ENCODE measurements at regions not wholly inside any gene's neighbourhood (a gene's known extent, or its start where the extent isn't known, plus 50 kb on each side); places are given as distances from the start of the nearest gene placed in this dataset.

- TF ChIP-seq, protein P1, sequence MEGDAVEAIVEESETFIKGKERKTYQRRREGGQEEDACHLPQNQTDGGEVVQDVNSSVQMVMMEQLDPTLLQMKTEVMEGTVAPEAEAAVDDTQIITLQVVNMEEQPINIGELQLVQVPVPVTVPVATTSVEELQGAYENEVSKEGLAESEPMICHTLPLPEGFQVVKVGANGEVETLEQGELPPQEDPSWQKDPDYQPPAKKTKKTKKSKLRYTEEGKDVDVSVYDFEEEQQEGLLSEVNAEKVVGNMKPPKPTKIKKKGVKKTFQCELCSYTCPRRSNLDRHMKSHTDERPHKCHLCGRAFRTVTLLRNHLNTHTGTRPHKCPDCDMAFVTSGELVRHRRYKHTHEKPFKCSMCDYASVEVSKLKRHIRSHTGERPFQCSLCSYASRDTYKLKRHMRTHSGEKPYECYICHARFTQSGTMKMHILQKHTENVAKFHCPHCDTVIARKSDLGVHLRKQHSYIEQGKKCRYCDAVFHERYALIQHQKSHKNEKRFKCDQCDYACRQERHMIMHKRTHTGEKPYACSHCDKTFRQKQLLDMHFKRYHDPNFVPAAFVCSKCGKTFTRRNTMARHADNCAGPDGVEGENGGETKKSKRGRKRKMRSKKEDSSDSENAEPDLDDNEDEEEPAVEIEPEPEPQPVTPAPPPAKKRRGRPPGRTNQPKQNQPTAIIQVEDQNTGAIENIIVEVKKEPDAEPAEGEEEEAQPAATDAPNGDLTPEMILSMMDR (IDR thresholded peaks at IDR 0.05; ENCODE audit: insufficient read depth, low read depth, low read length, missing control alignments), result no peak
- no peak for DNase-seq (ENCODE audit: low read depth)
- no peak overlapping the region for H3K4me3 ChIP-seq (ENCODE audit: low read depth, low read length)
These were observed 511.4 kb upstream of the B3GALT2 start for GRCh38 chr1:193697776-193698175.

GRCh38 chr1:193697115-193697762 lies 510.8 kb upstream of the B3GALT2 start:
- DNase-seq (ENCODE audit: low read depth), result no peak
- TF ChIP-seq, protein P1 (IDR thresholded peaks at IDR 0.05; ENCODE audit: insufficient read depth, low read depth, low read length, missing control alignments), result no peak
- H3K4me3 ChIP-seq (ENCODE audit: low read depth, low read length), result no peak overlapping the region

DNA sequence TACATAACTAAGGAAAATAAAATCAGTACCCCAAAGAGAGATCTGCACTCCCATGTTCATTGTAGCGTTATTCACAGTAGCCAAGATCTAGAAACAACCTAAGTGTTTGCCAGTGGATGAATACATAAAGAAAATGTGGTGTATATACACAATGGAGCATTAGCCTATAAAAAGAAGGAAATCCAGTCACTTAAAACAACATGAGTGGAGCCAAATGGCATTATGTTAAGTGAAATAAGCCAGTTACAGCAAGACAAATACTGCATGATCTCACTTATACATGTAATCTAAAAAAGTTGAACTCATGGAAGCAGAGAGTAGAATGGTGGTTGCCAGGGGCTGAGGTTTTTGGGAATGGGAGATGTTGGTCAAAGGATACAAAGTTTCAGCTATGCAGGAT lies 508.3 kb upstream of the B3GALT2 start:
- H3K4me3 ChIP-seq (ENCODE audit: low read depth, low read length), result no peak overlapping the region
- DNase-seq (ENCODE audit: low read depth), result no peak
- TF ChIP-seq, protein P1 (IDR thresholded peaks at IDR 0.05; ENCODE audit: insufficient read depth, low read depth, low read length, missing control alignments), result no peak

- no peak overlapping the region for H3K4me3 ChIP-seq (ENCODE audit: low read depth, low read length)
- TF ChIP-seq, protein P1 (IDR thresholded peaks at IDR 0.05; ENCODE audit: insufficient read depth, low read depth, low read length, missing control alignments), result no peak
- no peak for DNase-seq (ENCODE audit: low read depth)
These were observed 499.6 kb upstream of the B3GALT2 start for GRCh38 chr1:193685986-193686385.

DNA sequence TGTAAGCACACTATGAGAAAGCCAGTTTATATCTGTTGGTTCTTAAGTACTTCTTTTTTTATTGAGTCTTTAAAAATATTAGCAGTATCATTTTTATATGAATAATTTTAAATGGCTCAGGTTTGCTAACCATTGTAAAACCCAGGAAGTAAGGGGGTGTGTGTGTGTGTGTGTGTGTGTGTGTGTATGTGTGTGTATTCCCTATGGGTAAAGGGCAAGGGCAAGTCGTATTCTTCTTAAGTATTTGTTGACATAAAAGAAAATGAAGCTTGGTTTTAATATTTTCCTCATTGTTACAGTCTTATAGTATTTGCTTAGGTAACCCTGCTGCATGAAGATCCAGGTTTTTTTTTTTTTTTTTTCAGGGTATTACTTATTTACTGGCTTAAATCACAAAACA lies 495.0 kb upstream of the B3GALT2 start:
- no peak overlapping the region for H3K4me3 ChIP-seq (ENCODE audit: low read depth, low read length)
- no peak for DNase-seq (ENCODE audit: low read depth)
- TF ChIP-seq, protein P1 (IDR thresholded peaks at IDR 0.05; ENCODE audit: insufficient read depth, low read depth, low read length, missing control alignments), result no peak

DNA sequence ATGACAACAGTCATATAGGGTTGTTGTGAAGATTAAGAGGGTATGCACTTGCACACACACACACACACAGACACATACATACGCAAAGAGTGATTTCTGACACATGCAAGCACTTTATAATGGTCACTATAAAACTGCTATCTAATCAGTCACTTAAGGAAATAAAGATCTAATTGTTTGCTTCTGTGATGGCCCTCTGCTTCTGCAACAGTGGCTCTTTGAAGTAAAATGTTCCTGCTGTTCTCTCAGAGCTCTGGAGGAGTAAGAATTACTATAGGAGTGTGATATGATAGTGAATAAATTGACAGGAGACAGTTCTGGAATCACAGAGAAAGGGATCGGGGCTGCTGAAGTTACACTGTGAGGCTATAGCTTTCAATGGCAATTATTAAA lies 494.5 kb upstream of the B3GALT2 start:
- no peak for DNase-seq (ENCODE audit: low read depth)
- TF ChIP-seq, protein P1 (IDR thresholded peaks at IDR 0.05; ENCODE audit: insufficient read depth, low read depth, low read length, missing control alignments), result no peak
- H3K4me3 ChIP-seq (ENCODE audit: low read depth, low read length), result no peak overlapping the region
